Astrocyte (in vitro differentiated cells and primary cell): ENCODE measurements at regions not wholly inside any gene's neighbourhood (a gene's known extent, or its start where the extent isn't known, plus 50 kb on each side); places are given as distances from the start of the nearest gene placed in this dataset.

Experiments used
- EZH2 ChIP-seq: IDR thresholded peaks from 2 replicates; pipeline ENCODE4 v1.6.1; 2012; ENCODE audit warnings: mild to moderate bottlenecking, low read length, inconsistent platforms; ENCODE audit not compliant: insufficient read depth
- TF ChIP-seq, protein P1 (sequence below): IDR thresholded peaks from 2 replicates; pipeline ENCODE4 v1.5.1; 2011; ENCODE audit warnings: low read depth, mild to moderate bottlenecking, inconsistent platforms, low read length, moderate library complexity; ENCODE audit not compliant: insufficient read depth

DNA sequence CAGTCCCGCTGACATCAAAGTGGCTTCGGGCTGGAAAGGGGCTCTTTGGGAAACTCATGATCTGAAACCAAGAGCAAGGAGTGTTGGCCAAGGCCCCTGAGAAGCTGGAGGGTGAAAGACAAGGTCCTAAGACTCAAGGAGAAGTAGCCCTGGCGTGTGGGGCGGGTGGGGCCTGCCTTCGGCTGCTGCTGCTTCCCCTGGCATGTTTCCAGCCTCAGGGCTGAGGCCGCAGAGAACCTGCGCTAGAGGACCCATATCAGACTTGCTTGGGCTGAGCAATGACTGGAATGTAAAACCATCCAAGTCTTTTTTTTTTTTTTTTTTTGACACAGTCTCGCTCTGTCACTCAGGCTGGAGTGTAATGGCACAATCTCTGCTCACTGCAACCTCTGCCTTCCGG is 67.5 kb upstream of the GCSH start:
- TF ChIP-seq EZH2, result no peak
- TF ChIP-seq, protein P1, sequence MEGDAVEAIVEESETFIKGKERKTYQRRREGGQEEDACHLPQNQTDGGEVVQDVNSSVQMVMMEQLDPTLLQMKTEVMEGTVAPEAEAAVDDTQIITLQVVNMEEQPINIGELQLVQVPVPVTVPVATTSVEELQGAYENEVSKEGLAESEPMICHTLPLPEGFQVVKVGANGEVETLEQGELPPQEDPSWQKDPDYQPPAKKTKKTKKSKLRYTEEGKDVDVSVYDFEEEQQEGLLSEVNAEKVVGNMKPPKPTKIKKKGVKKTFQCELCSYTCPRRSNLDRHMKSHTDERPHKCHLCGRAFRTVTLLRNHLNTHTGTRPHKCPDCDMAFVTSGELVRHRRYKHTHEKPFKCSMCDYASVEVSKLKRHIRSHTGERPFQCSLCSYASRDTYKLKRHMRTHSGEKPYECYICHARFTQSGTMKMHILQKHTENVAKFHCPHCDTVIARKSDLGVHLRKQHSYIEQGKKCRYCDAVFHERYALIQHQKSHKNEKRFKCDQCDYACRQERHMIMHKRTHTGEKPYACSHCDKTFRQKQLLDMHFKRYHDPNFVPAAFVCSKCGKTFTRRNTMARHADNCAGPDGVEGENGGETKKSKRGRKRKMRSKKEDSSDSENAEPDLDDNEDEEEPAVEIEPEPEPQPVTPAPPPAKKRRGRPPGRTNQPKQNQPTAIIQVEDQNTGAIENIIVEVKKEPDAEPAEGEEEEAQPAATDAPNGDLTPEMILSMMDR, result no peak
